ENCODE measurements at regions not wholly inside any gene's neighbourhood (a gene's known extent, or its start where the extent isn't known, plus 50 kb on each side); places are given as distances from the start of the nearest gene placed in this dataset.

DNA sequence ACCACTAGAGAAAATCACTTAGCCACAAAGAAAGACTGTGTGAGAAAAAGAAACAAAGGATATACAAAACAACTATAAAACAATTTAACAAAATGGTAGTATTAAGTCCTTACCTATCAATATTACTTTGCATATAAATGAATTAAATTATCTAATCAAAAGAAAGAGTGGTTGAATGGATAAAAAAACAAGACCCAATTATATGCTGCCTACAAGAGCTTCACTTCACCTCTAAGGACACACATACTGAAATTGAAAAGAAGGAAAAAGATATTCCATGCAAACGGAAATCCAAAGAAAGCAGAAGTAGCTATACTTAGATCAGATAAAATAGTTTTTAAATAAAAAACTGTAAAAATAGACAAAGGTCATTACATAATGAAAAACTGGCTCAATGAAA lies 134.9 kb upstream of the CCDC196 start:
- TF ChIP-seq, protein P1, sequence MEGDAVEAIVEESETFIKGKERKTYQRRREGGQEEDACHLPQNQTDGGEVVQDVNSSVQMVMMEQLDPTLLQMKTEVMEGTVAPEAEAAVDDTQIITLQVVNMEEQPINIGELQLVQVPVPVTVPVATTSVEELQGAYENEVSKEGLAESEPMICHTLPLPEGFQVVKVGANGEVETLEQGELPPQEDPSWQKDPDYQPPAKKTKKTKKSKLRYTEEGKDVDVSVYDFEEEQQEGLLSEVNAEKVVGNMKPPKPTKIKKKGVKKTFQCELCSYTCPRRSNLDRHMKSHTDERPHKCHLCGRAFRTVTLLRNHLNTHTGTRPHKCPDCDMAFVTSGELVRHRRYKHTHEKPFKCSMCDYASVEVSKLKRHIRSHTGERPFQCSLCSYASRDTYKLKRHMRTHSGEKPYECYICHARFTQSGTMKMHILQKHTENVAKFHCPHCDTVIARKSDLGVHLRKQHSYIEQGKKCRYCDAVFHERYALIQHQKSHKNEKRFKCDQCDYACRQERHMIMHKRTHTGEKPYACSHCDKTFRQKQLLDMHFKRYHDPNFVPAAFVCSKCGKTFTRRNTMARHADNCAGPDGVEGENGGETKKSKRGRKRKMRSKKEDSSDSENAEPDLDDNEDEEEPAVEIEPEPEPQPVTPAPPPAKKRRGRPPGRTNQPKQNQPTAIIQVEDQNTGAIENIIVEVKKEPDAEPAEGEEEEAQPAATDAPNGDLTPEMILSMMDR (IDR thresholded peaks at IDR 0.05): no peak
- TF ChIP-seq POLR2A (IDR thresholded peaks at IDR 0.05): no peak

DNA sequence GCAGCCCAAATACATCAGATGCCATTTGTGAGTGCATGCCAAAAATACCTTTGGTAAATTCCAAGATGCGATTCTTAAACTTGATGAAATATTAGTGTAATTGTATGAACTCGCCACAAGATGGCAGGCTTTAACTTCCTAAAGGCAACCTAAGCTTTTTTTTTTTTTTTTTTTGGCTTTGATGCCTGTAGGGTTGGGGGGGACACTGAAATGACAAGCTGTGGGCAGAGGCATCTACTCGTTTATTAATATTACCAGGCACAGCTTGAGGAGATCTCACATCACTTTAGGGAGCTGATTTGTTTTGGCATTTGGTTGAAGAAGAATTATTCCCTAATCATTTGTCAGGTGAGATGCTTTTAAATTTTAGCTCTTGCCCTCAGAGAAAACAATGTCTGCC lies 126.7 kb upstream of the CCDC196 start:
- TF ChIP-seq POLR2A (IDR thresholded peaks at IDR 0.05): no peak
- TF ChIP-seq, protein P1 (IDR thresholded peaks at IDR 0.05): peak; percentile 42 to 63 (median 54)
- H3K27ac ChIP-seq: no peak overlapping the region
- H3K36me3 ChIP-seq: no peaks in the 10 kb centered on the region
- H3K27me3 ChIP-seq: no peaks in the 10 kb centered on the region
- intact Hi-C loops (cut with DNase I; ENCODE audit: low total_unique reads): no loop called here
- H3K4me1 ChIP-seq: no peaks in the 10 kb centered on the region
- no peaks in the 10 kb centered on the region for H3K9me3 ChIP-seq
- H3K4me3 ChIP-seq: no peak overlapping the region
- peak in 1 of 2 donors; percentile 16 for DNase-seq

More for the DNA sequence above, 134.9 kb upstream of the CCDC196 start:
- H3K4me1 ChIP-seq: no peaks in the 10 kb centered on the region
- H3K36me3 ChIP-seq: no peaks in the 10 kb centered on the region
- no peak for DNase-seq
- intact Hi-C loops (cut with DNase I; ENCODE audit: low total_unique reads): no loop called here
- H3K27ac ChIP-seq: no peak overlapping the region
- peaks cover 0 to 8% of the 10 kb centered on the region in 2 donors for H3K9me3 ChIP-seq
- H3K27me3 ChIP-seq: no peaks in the 10 kb centered on the region
- H3K4me3 ChIP-seq: no peak overlapping the region

DNA sequence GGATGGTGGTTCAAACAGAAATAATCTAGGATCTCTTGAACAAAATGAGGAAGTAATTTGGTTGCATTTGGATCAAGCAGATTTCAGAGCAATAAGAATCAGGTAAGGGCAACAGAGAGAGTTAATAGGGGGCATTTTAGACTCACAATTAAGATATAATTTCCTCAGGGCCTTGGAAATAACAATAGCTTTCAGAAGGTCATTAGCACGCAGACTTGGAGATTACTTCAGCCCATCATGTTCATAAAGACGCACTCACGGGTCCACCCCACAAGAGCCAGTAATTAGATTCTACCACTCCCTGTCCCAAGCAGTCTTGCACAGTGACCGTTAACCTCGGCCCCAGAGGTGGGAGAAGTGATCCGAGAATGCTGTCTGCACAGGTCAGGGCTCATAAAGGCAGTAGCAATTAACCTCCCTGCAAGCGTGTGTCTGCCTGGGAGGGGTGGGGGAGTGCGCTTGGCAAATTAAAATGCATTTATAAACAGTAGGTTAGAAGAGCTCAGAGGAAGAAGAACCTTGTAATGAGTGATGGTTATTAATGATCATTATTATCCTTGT lies 125.7 kb upstream of the CCDC196 start:
- H3K9me3 ChIP-seq: no peaks in the 10 kb centered on the region
- no peaks in the 10 kb centered on the region for H3K4me1 ChIP-seq
- no peak for DNase-seq
- TF ChIP-seq, protein P1 (IDR thresholded peaks at IDR 0.05): no peak
- TF ChIP-seq POLR2A (IDR thresholded peaks at IDR 0.05): no peak
- no peak overlapping the region for H3K27ac ChIP-seq
- H3K36me3 ChIP-seq: no peaks in the 10 kb centered on the region
- no peaks in the 10 kb centered on the region for H3K27me3 ChIP-seq
- intact Hi-C loops (cut with DNase I; ENCODE audit: low total_unique reads): no loop called here
- no peak overlapping the region for H3K4me3 ChIP-seq

DNA sequence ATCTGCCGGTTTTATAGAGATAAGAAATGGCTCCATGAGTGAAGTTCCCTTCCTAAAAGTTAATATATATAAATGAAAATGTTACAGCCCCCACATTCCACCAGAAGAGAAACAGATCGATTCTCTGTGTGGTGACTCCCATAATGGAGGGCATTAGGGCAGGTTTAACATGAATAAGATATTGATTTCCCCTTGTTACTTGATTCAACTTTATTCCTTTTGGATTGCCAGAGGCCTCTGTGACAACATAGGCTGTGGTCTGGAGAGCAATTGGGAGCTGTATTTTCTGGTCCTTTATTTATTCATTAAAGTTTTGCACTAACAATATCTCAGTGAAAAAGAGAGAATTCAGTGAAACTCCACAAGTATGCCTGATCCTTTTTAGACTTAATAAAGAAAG lies 125.2 kb upstream of the CCDC196 start:
- H3K4me3 ChIP-seq: no peak overlapping the region
- H3K36me3 ChIP-seq: no peaks in the 10 kb centered on the region
- no peaks in the 10 kb centered on the region for H3K9me3 ChIP-seq
- TF ChIP-seq, protein P1 (IDR thresholded peaks at IDR 0.05): no peak
- TF ChIP-seq POLR2A (IDR thresholded peaks at IDR 0.05): no peak
- H3K27me3 ChIP-seq: no peaks in the 10 kb centered on the region
- no peaks in the 10 kb centered on the region for H3K4me1 ChIP-seq
- H3K27ac ChIP-seq: no peak overlapping the region
- intact Hi-C loops (cut with DNase I; ENCODE audit: low total_unique reads): no loop called here
- DNase-seq: no peak

DNA sequence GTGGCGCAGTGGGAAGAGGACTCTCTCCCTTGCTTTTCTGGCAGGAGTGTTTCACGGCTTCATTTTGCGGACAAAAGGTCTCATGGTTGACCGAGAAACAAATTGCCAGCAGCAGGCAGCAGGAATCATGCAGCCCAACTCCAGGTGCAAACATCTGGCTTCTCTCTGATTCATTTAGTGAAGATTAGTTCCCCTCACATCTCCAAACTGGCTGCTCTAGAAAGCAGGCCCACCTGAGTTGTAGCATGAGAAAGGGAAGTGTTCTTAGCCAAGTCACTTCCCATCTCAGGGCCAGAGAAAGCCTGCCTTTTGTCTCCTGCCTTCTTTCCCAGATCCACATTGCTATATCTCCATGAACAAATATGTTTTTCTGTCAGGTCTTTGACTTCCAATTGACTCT lies 120.8 kb upstream of the CCDC196 start:
- Histone ChIP-seq H3K27me3 (no peaks in the 10 kb centered on the region), H3K9me3 (no peaks in the 10 kb centered on the region), H3K4me1 (no peaks in the 10 kb centered on the region), H3K27ac (no peak overlapping the region), H3K36me3 (no peaks in the 10 kb centered on the region), H3K4me3 (no peak overlapping the region)
- intact Hi-C loops (cut with DNase I; ENCODE audit: low total_unique reads): no loop called here
- DNase-seq: no peak
- TF ChIP-seq POLR2A (IDR thresholded peaks at IDR 0.05): no peak
- TF ChIP-seq, protein P1 (IDR thresholded peaks at IDR 0.05): no peak

Measured in uterus (tissue), 3 donors.